Stimulated activated CD8-positive, alpha-beta memory T cell treated with anti-CD3 and anti-CD28 coated beads, Interleukin-12 subunit alpha, Interleukin-12 subunit beta, amount 100 ng/mL, for 1 hour (primary cell): ENCODE measurements at regions not wholly inside any gene's neighbourhood (a gene's known extent, or its start where the extent isn't known, plus 50 kb on each side); places are given as distances from the start of the nearest gene placed in this dataset.
"Not testable (repeated sequence)": the region's sequence is repeated elsewhere in the genome, so short reads cannot be mapped to it uniquely, and the experiment has no call there.

Source experiments
- DNase-seq: peaks from one replicate; pipeline ENCODE4 v3.0.0-alpha.2; 2020; ENCODE audit warnings: low read depth

- DNase-seq: no peak
These were observed 70.0 kb upstream of the CD2AP start for GRCh38 chr6:47407300-47408281.

- DNase-seq: peak; percentile 20
These were observed 63.7 kb upstream of the CD2AP start for GRCh38 chr6:47413752-47414422.

- DNase-seq: no peak
These were observed 63.0 kb upstream of the CD2AP start for GRCh38 chr6:47414423-47415167.

- DNase-seq: no peak
These were observed 60.9 kb upstream of the CD2AP start for GRCh38 chr6:47416396-47417345.

- no peak for DNase-seq
These were observed 58.0 kb upstream of the CD2AP start for GRCh38 chr6:47419621-47420020.

GRCh38 chr6:47420394-47421371 is 56.9 kb upstream of the CD2AP start:
- DNase-seq: no peak

GRCh38 chr6:47423079-47423478 is 54.5 kb upstream of the CD2AP start:
- DNase-seq: no peak

- DNase-seq: no peak
These were observed 53.2 kb upstream of the CD2AP start for GRCh38 chr6:47424436-47424836.

GRCh38 chr6:47425724-47426123 is 51.9 kb upstream of the CD2AP start:
- DNase-seq: not testable (repeated sequence)

GRCh38 chr6:47426524-47427302 is 50.9 kb upstream of the CD2AP start:
- no peak for DNase-seq

GRCh38 chr6:47427680-47428079 is 49.9 kb upstream of the CD2AP start:
- DNase-seq: no peak
